ENCODE measurements at regions not wholly inside any gene's neighbourhood (a gene's known extent, or its start where the extent isn't known, plus 50 kb on each side); places are given as distances from the start of the nearest gene placed in this dataset.

DNA sequence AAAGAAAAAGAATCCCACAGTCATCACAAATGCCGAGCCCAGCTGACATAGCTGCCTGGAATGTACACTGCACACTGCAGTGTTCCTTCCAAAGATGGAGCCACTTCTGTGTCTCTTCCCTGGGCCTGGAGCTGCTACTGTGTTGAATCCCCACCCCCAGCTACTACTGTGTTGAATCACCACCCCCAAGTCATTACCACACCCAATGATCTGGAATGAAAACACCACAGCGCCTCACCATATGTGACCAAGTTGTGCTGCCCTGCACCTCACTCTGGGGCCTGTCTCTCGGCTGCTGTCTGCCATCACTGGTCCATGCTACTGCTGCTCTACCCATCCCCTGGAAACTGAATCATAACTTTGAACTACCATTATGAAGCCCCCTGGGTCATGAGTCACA lies 861.2 kb downstream of the UQCRFS1 start:
- TF ChIP-seq, protein P1, sequence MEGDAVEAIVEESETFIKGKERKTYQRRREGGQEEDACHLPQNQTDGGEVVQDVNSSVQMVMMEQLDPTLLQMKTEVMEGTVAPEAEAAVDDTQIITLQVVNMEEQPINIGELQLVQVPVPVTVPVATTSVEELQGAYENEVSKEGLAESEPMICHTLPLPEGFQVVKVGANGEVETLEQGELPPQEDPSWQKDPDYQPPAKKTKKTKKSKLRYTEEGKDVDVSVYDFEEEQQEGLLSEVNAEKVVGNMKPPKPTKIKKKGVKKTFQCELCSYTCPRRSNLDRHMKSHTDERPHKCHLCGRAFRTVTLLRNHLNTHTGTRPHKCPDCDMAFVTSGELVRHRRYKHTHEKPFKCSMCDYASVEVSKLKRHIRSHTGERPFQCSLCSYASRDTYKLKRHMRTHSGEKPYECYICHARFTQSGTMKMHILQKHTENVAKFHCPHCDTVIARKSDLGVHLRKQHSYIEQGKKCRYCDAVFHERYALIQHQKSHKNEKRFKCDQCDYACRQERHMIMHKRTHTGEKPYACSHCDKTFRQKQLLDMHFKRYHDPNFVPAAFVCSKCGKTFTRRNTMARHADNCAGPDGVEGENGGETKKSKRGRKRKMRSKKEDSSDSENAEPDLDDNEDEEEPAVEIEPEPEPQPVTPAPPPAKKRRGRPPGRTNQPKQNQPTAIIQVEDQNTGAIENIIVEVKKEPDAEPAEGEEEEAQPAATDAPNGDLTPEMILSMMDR (IDR thresholded peaks at IDR 0.05) = no peak
- TF ChIP-seq POLR2A (IDR thresholded peaks at IDR 0.05) = no peak
